ENCODE measurements at regions not wholly inside any gene's neighbourhood (a gene's known extent, or its start where the extent isn't known, plus 50 kb on each side); places are given as distances from the start of the nearest gene placed in this dataset.

GRCh38 chr10:43885842-43886241, 237.2 kb upstream of the ZNF32 start:
- no peak for DNase-seq (ENCODE audit: low read depth in 2 of 3, low spot score in 1 of 3)

- no peak for DNase-seq (ENCODE audit: low read depth in 2 of 3, low spot score in 1 of 3)
These were observed 236.6 kb upstream of the ZNF32 start for GRCh38 chr10:43885252-43885651.

- no peak for DNase-seq (ENCODE audit: low read depth in 2 of 3, low spot score in 1 of 3)
These were observed 235.9 kb upstream of the ZNF32 start for GRCh38 chr10:43884501-43885105.

DNA sequence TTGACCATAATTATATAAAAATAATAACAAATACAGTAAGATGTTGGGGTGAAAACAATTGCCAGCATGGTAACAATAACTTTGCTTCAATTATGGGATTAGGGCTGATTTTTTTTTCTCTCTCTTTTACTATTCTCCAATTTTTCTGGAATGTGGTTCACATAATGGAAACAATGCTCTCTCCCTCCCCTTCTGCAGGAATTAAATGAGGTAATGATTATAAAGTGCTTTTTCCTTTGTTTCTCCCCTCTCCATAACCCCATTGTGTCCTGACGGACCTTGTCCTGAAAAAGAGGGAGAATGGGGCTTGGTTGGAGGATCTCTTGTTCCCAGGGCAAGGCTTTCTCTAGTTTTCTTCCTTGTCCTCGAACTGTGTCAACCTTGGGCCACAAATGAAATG, 234.0 kb upstream of the ZNF32 start:
- DNase-seq (ENCODE audit: low read depth in 2 of 3, low spot score in 1 of 3), result no peak

DNA sequence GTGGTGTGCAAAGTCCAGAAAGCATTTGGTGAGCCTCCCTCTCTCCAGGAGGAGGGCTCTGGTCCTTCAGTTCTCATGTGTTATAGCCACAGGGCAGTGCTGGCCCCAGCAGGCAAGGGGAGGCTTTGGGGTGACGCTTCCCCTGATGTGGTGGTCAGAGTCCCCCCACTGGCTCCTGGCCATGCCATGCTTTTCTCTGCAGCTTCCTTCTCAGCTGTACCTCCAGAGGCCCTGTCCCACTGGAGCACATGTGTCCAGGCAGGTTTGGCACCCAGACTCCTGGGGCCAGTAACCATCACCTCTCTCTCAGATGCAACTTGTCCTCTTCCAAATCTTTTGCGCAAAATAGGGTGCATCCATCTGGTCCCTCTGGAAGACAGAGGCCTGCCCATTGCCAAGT, 233.0 kb upstream of the ZNF32 start:
- no peak for DNase-seq (ENCODE audit: low read depth in 2 of 3, low spot score in 1 of 3)

DNA sequence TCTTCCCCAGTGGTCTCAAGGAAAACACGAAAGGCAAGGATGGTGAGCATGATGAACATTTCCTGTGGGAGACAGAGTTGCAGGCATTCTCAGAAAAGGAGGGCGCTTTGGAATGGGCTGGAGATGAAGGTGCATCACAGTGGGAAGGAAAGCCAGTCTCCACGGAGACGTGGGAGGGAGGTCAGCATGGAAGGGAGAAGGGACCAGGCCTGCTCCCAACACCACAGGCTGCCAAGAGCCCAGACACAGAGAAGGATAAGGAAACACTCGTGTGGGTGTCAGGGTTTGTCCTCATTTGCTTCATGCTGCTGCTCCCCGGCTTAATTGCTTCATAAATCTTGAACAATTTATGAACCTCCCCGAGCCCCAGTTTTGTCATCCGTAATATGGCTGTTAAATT, 231.5 kb upstream of the ZNF32 start:
- DNase-seq (ENCODE audit: low read depth in 2 of 3, low spot score in 1 of 3), result no peak

DNA sequence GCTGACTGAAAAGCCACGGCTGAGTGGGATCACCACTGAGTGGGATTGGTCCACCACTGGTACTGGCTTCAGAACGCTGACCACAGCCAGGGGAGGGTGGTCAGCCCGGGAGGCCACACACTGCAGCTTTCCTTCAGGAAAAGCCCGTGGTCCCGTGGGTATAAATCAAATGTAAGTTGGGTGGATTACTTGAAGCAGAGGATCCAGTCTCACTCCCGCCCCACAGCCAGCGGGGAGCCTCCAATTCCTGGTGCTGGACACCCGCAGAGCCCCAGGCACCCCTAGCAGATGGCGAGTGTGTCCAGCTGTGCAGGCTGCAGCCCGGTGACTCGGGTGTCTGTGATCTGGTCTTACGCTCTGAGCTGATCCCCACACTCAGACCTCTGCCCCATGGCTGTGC, 231.1 kb upstream of the ZNF32 start:
- DNase-seq (ENCODE audit: low read depth in 2 of 3, low spot score in 1 of 3), result no peak

DNA sequence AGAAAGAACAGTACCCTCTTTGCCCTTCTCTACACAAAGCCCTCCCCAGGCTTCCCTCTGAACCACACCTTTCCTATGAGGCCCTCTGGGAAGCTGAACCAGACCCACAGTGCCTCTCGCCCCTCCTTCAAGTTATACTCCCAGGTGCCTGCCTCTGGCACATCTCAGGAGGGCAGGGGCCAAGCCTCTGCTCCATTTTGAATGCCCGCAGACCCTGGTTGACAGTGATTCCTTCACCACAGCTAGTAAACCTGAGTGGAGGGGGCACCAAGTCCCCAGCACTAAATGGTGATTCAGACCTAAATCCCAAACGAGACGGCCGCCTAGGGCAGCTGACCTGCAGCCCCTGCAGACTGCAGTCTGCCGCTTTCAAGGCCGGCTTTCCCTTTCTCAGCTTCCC, 230.5 kb upstream of the ZNF32 start:
- DNase-seq (ENCODE audit: low read depth in 2 of 3, low spot score in 1 of 3), result no peak

- no peak for DNase-seq (ENCODE audit: low read depth in 2 of 3, low spot score in 1 of 3)
These were observed 229.7 kb upstream of the ZNF32 start for GRCh38 chr10:43878386-43878785.

GRCh38 chr10:43876976-43877375, 228.3 kb upstream of the ZNF32 start:
- no peak for DNase-seq (ENCODE audit: low read depth in 2 of 3, low spot score in 1 of 3)

GRCh38 chr10:43874984-43875383, 226.3 kb upstream of the ZNF32 start:
- DNase-seq (ENCODE audit: low read depth in 2 of 3, low spot score in 1 of 3), result no peak

DNA sequence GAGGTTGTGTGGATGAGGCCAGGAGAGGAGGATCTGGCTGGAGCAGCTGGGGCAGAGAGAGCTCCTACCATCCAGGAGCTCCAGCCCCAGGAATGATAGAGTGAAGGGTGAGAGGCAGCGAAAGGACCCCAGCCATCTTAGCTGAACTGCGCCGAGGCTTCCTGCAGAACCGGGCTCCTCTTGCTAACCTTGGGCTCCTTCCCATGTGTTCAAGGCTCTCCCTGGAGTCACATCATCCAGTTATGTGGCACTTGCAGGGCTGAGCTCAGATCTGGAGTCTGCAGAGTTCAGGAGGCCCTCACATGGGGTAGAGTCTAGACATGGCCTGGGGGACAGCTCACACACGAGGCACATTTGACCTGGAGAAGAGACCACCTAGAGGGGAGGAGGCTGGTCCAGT, 225.0 kb upstream of the ZNF32 start:
- DNase-seq (ENCODE audit: low read depth in 2 of 3, low spot score in 1 of 3), result no peak

GRCh38 chr10:43872644-43873043, 224.0 kb upstream of the ZNF32 start:
- DNase-seq (ENCODE audit: low read depth in 2 of 3, low spot score in 1 of 3), result no peak

DNA sequence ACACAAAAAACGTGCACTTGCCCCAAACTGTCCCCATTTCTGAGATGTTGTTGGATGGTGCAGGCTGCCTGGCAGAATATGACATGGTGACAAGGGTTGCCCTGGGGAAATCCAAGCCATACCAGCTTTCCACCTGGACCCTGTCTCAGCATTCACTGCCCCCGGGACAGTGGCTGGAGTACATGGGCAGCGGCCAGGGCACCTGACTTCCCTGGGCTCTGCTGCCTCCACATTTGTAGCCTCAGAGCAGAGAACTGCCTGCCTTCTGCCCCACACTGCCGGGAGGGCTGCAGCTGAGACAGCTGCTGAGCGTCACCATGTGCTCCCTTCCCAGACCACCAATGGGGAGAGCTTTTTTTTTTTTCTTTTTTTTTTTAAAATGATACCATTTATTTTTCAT, 222.9 kb upstream of the ZNF32 start:
- no peak for DNase-seq (ENCODE audit: low read depth in 2 of 3, low spot score in 1 of 3)

- no peak for DNase-seq (ENCODE audit: low read depth in 2 of 3, low spot score in 1 of 3)
These were observed 222.3 kb upstream of the ZNF32 start for GRCh38 chr10:43870968-43871439.

- DNase-seq (ENCODE audit: low read depth in 2 of 3, low spot score in 1 of 3), result no peak
These were observed 221.1 kb upstream of the ZNF32 start for GRCh38 chr10:43869669-43870322.

GRCh38 chr10:43868952-43869351, 220.3 kb upstream of the ZNF32 start:
- DNase-seq (ENCODE audit: low read depth in 2 of 3, low spot score in 1 of 3), result no peak

DNA sequence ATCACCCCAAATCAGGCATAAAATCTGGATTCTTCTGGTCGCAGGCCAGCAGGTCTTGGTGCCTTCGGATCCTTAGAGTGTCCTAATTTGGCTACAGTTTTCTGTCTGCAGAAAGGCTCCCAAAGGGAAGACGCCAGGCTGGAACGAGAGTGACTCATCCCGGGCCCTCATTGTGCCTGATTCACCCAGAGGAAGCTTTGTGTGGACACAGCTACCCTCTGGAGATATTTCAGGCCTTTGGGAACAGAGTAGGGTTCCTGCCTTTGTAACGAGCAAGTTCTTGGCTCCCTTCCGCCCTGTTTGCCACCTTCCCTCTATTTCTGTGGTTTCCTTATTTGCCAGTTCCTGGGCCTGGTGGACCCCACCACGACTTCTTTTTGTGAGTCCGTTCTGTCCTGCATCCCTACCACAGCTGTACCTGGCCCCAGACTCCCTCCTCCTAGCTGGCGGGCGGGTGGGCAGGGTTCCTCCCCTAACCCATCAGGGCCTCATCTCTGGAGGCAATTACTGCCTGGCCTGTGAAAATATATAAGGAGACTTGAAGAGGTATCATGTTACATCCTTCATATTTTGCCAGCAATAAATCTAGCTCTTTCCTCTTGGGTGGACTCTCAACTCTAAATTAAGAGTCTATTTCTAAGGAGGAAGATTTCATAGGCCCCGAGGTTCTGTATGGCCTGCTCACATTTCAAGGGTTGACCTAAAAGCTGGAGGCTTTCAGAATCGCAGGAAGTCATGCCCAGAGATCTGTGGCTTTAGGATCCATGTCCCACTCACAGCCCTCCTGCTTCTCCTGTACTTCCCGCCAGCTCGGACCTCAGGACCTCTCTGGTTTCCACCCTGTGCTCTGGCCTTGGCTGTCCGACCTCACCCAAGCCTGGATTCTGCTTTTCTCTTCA, 219.2 kb upstream of the ZNF32 start:
- DNase-seq (ENCODE audit: low read depth in 2 of 3, low spot score in 1 of 3), result no peak

DNA sequence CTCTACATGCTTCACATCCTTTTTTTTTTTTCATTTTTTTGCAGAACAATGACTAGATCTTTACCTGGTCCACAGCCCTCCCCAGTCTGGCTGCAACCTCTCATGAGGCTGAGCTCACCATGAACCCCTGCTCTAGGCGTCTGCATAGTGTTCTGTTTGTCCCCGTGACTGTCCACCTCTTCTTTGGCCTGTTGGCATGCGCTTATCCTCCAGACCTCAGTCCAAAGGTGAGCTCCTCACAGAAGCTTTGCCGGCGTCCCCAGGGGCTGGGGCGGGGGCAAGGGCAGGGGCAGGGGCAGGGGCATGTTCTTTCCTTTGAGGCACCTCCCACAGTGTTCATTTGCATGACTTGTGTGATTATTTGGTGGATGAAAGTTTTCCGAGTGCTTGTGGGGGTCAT, 218.4 kb upstream of the ZNF32 start:
- DNase-seq (ENCODE audit: low read depth in 2 of 3, low spot score in 1 of 3), result no peak

- no peak for DNase-seq (ENCODE audit: low read depth in 2 of 3, low spot score in 1 of 3)
These were observed 218.0 kb upstream of the ZNF32 start for GRCh38 chr10:43866712-43867111.

- DNase-seq (ENCODE audit: low read depth in 2 of 3, low spot score in 1 of 3), result no peak
These were observed 216.8 kb upstream of the ZNF32 start for GRCh38 chr10:43865265-43866135.

Data from stimulated activated CD4-positive, alpha-beta T cell treated with anti-CD3 and anti-CD28 coated beads, Interleukin-12 subunit alpha, Interleukin-12 subunit beta, amount 100 ng/mL, for 48 hours (primary cell).